Neural cell (in vitro differentiated cells): ENCODE measurements at regions not wholly inside any gene's neighbourhood (a gene's known extent, or its start where the extent isn't known, plus 50 kb on each side); places are given as distances from the start of the nearest gene placed in this dataset.

ENCODE experiments used
- H2AFZ ChIP-seq: fragments of 200-600, 300-800 bp; sonication (generic), shearing (Covaris generic); 2 replicates; pipeline ENCODE4 v1.6.0; 2014; ENCODE audit warnings: low read depth, mild to moderate bottlenecking, antibody characterized with exemption, low read length, moderate library complexity
- H3F3A ChIP-seq: fragments of 200-600 bp; shearing (Covaris generic); 2 replicates; pipeline ENCODE4 v1.6.1; 2016; ENCODE audit warnings: mild to moderate bottlenecking, moderate library complexity, mixed read lengths, antibody characterized with exemption, low read length; ENCODE audit not compliant: insufficient read depth, poor library complexity, severe bottlenecking
- H3K27ac ChIP-seq: fragments of 200-600, 300-800 bp; sonication (generic), shearing (Covaris generic); 2 replicates; pipeline ENCODE4 v1.5.1; 2014; ENCODE audit warnings: mild to moderate bottlenecking, low read length, moderate library complexity
- H3K27me3 ChIP-seq: fragments of 300-800, 200-600 bp; sonication (generic), shearing (Covaris generic); 2 replicates; pipeline ENCODE4 v1.6.0; 2014; ENCODE audit warnings: mild to moderate bottlenecking, low read depth, low read length, moderate library complexity; ENCODE audit not compliant: insufficient read depth
- H3K36me3 ChIP-seq: fragments of 300-800, 200-600 bp; sonication (generic), shearing (Covaris generic); 2 replicates; pipeline ENCODE4 v1.5.1; 2014; ENCODE audit warnings: mild to moderate bottlenecking, antibody characterized with exemption, low read length, moderate library complexity; ENCODE audit not compliant: insufficient read depth
- H3K4me2 ChIP-seq: fragments of 300-800, 200-600 bp; sonication (generic), shearing (Covaris generic); 2 replicates; pipeline ENCODE4 v1.6.0; 2014; ENCODE audit warnings: mild to moderate bottlenecking, low read length
- H3K4me3 ChIP-seq: fragments of 300-800, 200-600 bp; sonication (generic), shearing (Covaris generic); 2 replicates; pipeline ENCODE4 v1.5.1; 2014; ENCODE audit warnings: mild to moderate bottlenecking, low read length, moderate library complexity
- H3K79me2 ChIP-seq: fragments of 200-600 bp; shearing (Covaris generic); replicated peaks from 2 replicates; pipeline ENCODE4 v1.6.0; 2014; ENCODE audit warnings: mild to moderate bottlenecking, low read length, moderate library complexity; ENCODE audit not compliant: insufficient read depth
- H3K9ac ChIP-seq: fragments of 300-800, 200-600 bp; sonication (generic), shearing (Covaris generic); 2 replicates; pipeline ENCODE4 v1.6.1; 2016; ENCODE audit warnings: mild to moderate bottlenecking, low read length, mixed read lengths
- H3K9me2 ChIP-seq: fragments of 200-600 bp; shearing (Covaris generic); 2 replicates; pipeline ENCODE4 v1.6.1; 2016; ENCODE audit warnings: mild to moderate bottlenecking, low read length, mixed read lengths; ENCODE audit not compliant: insufficient read depth
- H3K9me3 ChIP-seq: fragments of 200-600, 300-800 bp; sonication (generic), shearing (Covaris generic); 2 replicates; pipeline ENCODE4 v1.6.1; 2016; ENCODE audit warnings: mild to moderate bottlenecking, mixed run types, low read length, moderate library complexity, mixed read lengths
- H4K20me1 ChIP-seq: fragments of 200-600 bp; shearing (Covaris generic); 2 replicates; pipeline ENCODE4 v1.6.1; 2016; ENCODE audit warnings: mild to moderate bottlenecking, mixed run types; ENCODE audit not compliant: insufficient read depth
- CTCF ChIP-seq: fragments of 450-650 bp; IDR thresholded peaks from 2 replicates; pipeline ENCODE4 v1.5.1; 2014; ENCODE audit warnings: antibody characterized with exemption, mild to moderate bottlenecking, moderate library complexity; ENCODE audit not compliant: poor library complexity, severe bottlenecking
- EP300 ChIP-seq: fragments of 450-650 bp; conservative IDR thresholded peaks from 2 replicates; pipeline ENCODE4 v1.6.1; 2014; ENCODE audit warnings: antibody characterized with exemption, mild to moderate bottlenecking, moderate library complexity; ENCODE audit not compliant: poor library complexity, severe bottlenecking
- EZH2 ChIP-seq: fragments of 200-600, 300-800 bp; shearing (Covaris generic), sonication (generic); IDR thresholded peaks from 2 replicates; pipeline ENCODE4 v1.6.1; 2014; ENCODE audit warnings: antibody characterized with exemption, low read length, borderline replicate concordance, mild to moderate bottlenecking; ENCODE audit not compliant: insufficient read depth, poor library complexity, severe bottlenecking
- MXI1 ChIP-seq: fragments of 450-650 bp; conservative IDR thresholded peaks from 2 replicates; pipeline ENCODE4 v1.6.1; 2014; ENCODE audit warnings: antibody characterized with exemption, mild to moderate bottlenecking; ENCODE audit not compliant: poor library complexity, severe bottlenecking
- POLR2AphosphoS5 ChIP-seq: IDR thresholded peaks from 2 replicates; pipeline ENCODE4 v1.6.1; 2012
- RAD21 ChIP-seq: fragments of 450-650 bp; conservative IDR thresholded peaks from 2 replicates; pipeline ENCODE4 v1.6.1; 2014; ENCODE audit warnings: antibody characterized with exemption, mild to moderate bottlenecking, moderate library complexity
- REST ChIP-seq: IDR thresholded peaks from 2 replicates; pipeline ENCODE4 v1.6.1; 2012; ENCODE audit warnings: borderline replicate concordance
- SMC3 ChIP-seq: fragments of 450-650 bp; conservative IDR thresholded peaks from 2 replicates; pipeline ENCODE4 v1.6.1; 2014; ENCODE audit warnings: antibody characterized with exemption, mild to moderate bottlenecking, moderate library complexity; ENCODE audit not compliant: poor library complexity
- TAF1 ChIP-seq: IDR thresholded peaks from 2 replicates; pipeline ENCODE4 v1.6.1; 2012; ENCODE audit warnings: low read depth

GRCh38 chr17:33603789-33604188 is 310.7 kb upstream of the ASIC2 start:
- H3K9ac ChIP-seq: no peak overlapping the region

GRCh38 chr17:33611532-33611931 is 318.4 kb upstream of the ASIC2 start:
- Histone ChIP-seq H3K4me2 (no peak overlapping the region), H3K27ac (no peak overlapping the region), H4K20me1 (no peaks in the 10 kb centered on the region), H3K9ac (no peak overlapping the region), H3K4me3 (no peak overlapping the region), H3K9me3 (no peaks in the 10 kb centered on the region), H3K9me2 (no peaks in the 10 kb centered on the region), H3K36me3 (no peaks in the 10 kb centered on the region), H3F3A (no peaks in the 10 kb centered on the region), H3K27me3 (no peaks in the 10 kb centered on the region), H2AFZ (no peak overlapping the region), H3K79me2 (no peaks in the 10 kb centered on the region)
- TF ChIP-seq SMC3 (no peak), RAD21 (no peak), EP300 (no peak), EZH2 (no peak), REST (no peak), CTCF (no peak), POLR2AphosphoS5 (no peak)

More at GRCh38 chr17:33603789-33604188, 310.7 kb upstream of the ASIC2 start:
- no peak overlapping the region for H2AFZ ChIP-seq
- no peaks in the 10 kb centered on the region for H3F3A ChIP-seq
- TF ChIP-seq CTCF: no peak
- no peak for TF ChIP-seq RAD21
- TF ChIP-seq EZH2: no peak
- TF ChIP-seq REST: no peak
- TF ChIP-seq SMC3: no peak
- TF ChIP-seq TAF1: no peak
- no peak for TF ChIP-seq EP300
- no peak for TF ChIP-seq MXI1
- TF ChIP-seq POLR2AphosphoS5: no peak
- no peaks in the 10 kb centered on the region for H3K27me3 ChIP-seq
- no peaks in the 10 kb centered on the region for H3K9me3 ChIP-seq
- H4K20me1 ChIP-seq: no peaks in the 10 kb centered on the region
- H3K9me2 ChIP-seq: no peaks in the 10 kb centered on the region
- H3K27ac ChIP-seq: no peak overlapping the region
- H3K4me2 ChIP-seq: no peak overlapping the region
- H3K4me3 ChIP-seq: no peak overlapping the region
- no peaks in the 10 kb centered on the region for H3K36me3 ChIP-seq
- H3K79me2 ChIP-seq: no peaks in the 10 kb centered on the region
